Sciatic nerve (tissue), 2 donors: ENCODE measurements at regions not wholly inside any gene's neighbourhood (a gene's known extent, or its start where the extent isn't known, plus 50 kb on each side); places are given as distances from the start of the nearest gene placed in this dataset.
A peak's percentile ranks its signal among the peaks of the same experiment; 100 is the strongest.
"Not testable (repeated sequence)": the region's sequence is repeated elsewhere in the genome, so short reads cannot be mapped to it uniquely, and the experiment has no call there.

Experiments
- ATAC-seq: fragments of 200-7000 bp; cut with Tn5 transposase; one replicate; pipeline ENCODE4 v1.9.1; 2020; ENCODE audit warnings: mild to moderate bottlenecking, moderate library complexity
- DNase-seq: peaks from one replicate; pipeline ENCODE4 v3.0.0-alpha.2; 2020; ENCODE audit warnings: low spot score
- intact Hi-C: fragments of 100-400 bp; cut with DNase I; formaldehyde crosslinking; loops from one replicate; pipeline ENCODE4 v1.14.2; 2022
- donor health status: DM: no; HTN: no; CAD: no.
- donor health status: DM: no; HTN: no; CAD: no.

GRCh38 chr10:30536578-30536977, 93.0 kb downstream of the LYZL2 start:
- no peak for ATAC-seq
- DNase-seq, result no peak
- intact Hi-C loops, result no loop called here

GRCh38 chr10:30535677-30536076, 93.9 kb downstream of the LYZL2 start:
- DNase-seq (no peak), ATAC-seq (no peak)
- intact Hi-C loops, result no loop called here

DNA sequence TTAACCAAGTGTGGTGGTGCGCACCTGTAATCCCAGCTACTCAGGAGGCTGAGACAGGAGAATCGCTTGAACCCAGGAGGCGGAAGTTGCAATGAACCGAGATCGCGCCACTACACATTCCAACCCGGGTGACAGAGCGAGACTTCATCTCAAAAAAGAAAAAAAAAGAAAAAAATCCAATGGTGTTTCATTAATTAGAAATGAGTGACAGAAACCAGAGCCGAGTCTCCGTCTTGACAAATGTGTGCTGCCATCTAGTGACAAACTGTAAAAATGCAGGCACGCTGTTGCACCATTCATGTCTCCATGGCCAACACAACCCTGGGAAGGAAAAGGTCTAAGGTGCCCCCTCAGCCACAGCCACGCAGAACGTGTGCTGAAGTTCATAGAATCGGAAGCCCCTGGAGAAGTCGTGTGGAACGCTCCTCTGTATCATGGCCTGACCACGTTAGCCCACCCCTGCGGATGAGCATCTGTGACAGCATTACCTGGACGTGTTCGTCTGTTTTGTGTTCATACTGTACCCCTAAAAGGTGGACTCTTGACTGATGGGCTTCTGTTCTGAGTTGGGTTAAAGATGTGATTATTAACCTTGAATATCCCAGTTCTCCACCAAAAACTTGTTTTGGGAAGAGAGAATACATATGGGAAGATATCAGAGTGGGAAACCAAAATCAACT, 94.9 kb downstream of the LYZL2 start:
- peak; percentile 82 for DNase-seq
- intact Hi-C loops, result no loop called here
- peak; percentile 82 for ATAC-seq

DNA sequence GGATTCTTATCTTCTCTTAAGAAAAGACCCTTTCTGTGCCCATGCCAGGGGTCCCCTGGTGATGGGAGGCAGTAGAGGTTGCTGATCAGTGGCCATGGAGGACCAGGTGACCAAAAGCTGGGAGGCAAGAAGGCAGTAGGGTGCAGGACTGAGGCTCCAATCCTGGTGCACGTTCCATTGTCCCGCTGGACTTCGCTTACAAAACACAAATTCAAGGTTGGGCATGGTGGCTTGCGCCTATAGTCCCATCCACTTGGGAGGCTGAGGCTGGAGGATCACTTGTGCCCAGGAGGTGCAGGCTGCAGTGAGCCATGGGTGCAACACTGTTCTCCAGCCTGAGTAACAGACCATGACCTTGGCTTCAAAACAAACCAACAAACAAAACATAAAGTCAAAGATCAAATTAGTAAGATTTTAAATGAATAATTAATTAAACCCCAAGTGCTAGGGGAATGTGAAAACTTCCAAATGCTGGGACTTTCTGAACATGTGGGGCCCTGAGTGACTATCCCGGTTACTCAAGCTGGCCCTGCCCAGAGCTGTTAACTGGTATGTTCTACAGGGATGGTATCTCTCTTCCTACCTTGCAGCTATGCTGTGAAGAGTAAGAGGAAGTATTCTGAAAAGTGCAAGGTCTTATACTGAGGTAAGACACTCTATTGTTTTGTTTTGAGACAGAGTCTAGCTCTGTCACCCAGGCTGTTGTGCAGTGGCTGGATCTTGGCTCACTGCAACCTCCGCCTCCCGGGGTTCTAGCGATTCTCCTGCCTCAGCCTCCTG, 97.6 kb downstream of the LYZL2 start:
- no peak for DNase-seq
- intact Hi-C loops, result no loop called here

DNA sequence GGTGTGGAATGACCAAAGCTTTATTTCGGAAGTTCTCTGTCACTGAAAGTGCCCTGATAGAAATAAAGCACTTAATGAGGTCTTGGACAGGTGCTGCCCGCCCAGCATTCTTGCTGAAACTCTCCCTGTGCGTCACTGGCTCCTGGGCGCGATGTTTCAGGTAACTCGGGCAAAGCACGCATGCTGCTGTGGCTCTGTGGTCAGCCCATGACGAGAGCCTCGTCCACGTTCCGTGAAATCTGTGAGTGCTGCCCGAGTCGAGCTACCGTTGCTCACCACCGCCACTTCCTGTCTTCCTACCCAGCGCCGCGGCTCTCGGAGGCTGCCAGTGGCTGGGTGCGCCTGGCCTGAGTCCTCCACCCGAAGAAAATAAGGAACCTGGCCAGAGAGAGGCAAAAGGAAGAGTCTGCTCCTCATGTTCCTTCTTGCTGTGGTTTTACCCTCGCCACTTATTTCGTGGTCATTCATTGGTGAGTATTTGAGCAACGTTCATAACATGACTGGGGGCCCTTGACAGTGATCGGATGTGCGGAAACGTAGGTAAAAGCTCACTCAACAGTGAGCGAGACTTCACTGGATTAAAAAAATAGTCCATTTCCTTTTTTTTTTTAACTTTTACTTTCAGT, 95.5 kb downstream of the MAP3K8 start:
- intact Hi-C loops, result no loop called here
- peak; percentile 73 for DNase-seq

More for the DNA sequence above, 97.6 kb downstream of the LYZL2 start:
- no peak for ATAC-seq

DNA sequence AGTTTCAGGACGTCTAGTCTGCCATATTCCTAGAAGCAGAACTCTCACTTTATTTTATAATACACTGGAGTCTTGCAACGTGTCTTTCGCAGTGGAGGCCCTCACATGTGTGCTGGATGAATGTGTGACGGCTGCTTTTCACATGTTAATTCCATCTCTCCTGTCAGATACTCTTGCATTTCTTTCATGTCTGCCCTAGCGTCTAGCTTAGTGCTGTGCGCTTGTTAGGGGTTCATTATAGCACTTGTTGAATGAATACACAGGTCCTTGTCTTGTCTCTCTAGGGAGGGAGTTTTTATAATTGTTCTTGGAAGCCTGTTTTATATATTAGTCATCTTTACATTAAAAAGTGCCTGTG, 94.4 kb downstream of the MAP3K8 start:
- intact Hi-C loops, result no loop called here
- DNase-seq (no peak), ATAC-seq (no peak)

More for the DNA sequence above, 95.5 kb downstream of the MAP3K8 start:
- ATAC-seq, result peak; percentile 84

DNA sequence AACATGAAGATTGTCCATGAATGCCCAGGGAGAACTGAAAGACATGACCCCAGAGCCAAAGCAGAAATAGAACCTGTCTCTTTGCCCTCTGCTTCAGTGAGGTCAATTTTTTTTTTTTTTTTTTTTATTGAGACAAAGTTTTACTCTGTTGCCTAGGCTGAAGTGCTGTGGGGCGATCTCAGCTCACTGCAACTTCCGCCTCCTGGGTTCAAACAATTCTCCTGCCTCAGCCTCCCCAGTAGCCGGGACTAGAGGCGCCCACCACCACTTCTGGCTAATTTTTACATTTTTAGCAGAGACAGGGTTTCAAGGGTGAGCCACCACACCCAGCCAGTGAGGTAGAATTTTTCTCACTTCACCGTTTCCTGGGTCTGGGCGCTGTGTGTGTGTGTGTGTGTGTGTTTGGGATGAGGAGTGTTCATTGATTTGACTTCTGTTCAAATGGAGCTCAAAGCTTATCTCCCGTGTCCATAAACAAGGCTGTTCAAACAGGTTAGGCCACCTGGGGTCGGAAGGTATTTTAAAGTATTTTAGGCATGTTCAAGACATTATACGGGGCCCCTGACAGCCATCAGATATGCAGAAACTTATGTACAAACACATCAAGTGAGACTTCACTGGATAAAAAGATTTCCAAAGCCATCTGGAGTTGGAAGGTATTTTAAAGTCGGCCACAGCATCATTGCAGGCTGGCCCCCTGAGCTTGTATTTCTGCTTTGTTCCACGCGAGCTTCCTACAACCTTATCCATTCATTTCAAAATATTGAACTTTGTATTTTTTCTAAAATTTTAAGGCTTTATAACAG, 93.8 kb downstream of the MAP3K8 start:
- no peak for ATAC-seq
- intact Hi-C loops, result no loop called here
- no peak for DNase-seq

GRCh38 chr10:30522661-30523078, 88.7 kb downstream of the MAP3K8 start:
- ATAC-seq, intact Hi-C loops, DNase-seq: not testable (repeated sequence)

- intact Hi-C loops, result no loop called here
- no peak for DNase-seq
- ATAC-seq, result no peak
Observed at GRCh38 chr10:30518907-30519306, 84.9 kb downstream of the MAP3K8 start.
